ENCODE measurements at regions not wholly inside any gene's neighbourhood (a gene's known extent, or its start where the extent isn't known, plus 50 kb on each side); places are given as distances from the start of the nearest gene placed in this dataset.

DNA sequence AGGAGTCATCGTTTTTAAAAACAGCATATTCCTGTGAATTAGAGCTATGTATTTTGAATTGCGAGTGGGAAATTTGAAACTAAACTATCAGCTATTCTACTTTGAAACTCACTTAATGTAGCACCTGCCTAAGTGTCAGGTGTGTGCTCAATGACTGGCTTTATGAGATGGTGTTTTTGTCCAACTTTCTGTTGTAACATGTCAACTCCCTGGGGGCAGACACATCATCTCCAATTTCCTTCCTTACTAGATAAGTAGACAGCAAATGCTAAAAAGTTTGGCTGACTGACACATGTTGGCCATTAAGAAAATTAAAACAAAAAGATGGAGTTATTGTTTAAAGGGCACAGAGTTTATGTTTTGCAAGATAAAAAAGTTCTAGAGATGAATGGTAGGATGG lies 226.9 kb downstream of the TFAP2B start:
- TF ChIP-seq, protein P1, sequence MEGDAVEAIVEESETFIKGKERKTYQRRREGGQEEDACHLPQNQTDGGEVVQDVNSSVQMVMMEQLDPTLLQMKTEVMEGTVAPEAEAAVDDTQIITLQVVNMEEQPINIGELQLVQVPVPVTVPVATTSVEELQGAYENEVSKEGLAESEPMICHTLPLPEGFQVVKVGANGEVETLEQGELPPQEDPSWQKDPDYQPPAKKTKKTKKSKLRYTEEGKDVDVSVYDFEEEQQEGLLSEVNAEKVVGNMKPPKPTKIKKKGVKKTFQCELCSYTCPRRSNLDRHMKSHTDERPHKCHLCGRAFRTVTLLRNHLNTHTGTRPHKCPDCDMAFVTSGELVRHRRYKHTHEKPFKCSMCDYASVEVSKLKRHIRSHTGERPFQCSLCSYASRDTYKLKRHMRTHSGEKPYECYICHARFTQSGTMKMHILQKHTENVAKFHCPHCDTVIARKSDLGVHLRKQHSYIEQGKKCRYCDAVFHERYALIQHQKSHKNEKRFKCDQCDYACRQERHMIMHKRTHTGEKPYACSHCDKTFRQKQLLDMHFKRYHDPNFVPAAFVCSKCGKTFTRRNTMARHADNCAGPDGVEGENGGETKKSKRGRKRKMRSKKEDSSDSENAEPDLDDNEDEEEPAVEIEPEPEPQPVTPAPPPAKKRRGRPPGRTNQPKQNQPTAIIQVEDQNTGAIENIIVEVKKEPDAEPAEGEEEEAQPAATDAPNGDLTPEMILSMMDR (IDR thresholded peaks at IDR 0.05; ENCODE audit: insufficient read depth, low read depth, low read length): no peak
- TF ChIP-seq EZH2 (IDR thresholded peaks at IDR 0.05; ENCODE audit: insufficient read depth, low read length): no peak
